ENCODE measurements at regions not wholly inside any gene's neighbourhood (a gene's known extent, or its start where the extent isn't known, plus 50 kb on each side); places are given as distances from the start of the nearest gene placed in this dataset.

DNA sequence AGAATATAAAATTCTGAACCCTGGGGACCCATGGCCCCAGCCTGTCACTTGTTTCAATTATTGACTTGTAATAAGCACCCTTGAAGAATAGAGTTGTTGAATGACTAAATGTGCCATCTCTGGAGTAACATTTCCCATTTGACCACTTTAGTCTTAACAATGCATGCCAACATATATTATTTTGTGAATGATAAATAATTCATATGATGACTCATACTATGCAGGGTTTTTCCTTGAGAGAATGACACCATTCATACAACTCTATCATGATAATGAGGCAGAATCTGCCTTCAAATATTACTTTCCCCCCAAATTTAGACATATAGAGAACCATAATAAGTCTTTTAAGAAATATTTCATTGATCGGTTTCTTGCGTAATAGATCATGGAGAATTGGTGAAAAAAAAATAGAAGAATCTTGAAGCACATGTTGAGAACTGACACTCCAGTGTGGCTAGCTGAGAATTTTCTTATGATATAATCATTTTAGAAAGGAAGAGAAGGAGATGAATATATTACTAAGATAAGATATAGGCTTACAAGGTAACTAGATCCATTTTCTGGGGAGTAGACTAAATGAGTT, 404.5 kb downstream of the GRXCR1 start:
- Histone ChIP-seq H3K27ac (no peak overlapping the region), H3K36me3 (replicated peaks in 1 of 2; ENCODE audit: insufficient read depth in 1 of 2, low read depth in 2 of 2) (no peaks in the 10 kb centered on the region), H3K27me3 (no peaks in the 10 kb centered on the region), H3K4me1 (no peaks in the 10 kb centered on the region), H3K4me3 (no peak overlapping the region), H3K9me3 (no peaks in the 10 kb centered on the region)
- no peak for ATAC-seq
- TF ChIP-seq CTCF (IDR thresholded peaks at IDR 0.05) = no peak
- no peak for TF ChIP-seq POLR2A (IDR thresholded peaks at IDR 0.05)
- no peak for DNase-seq
- WGBS, 2 donors = 94 to 96% methylated on average over 2 of the region's 2 CpGs
- intact Hi-C loops (cut with DNase I) = no loop called here

DNA sequence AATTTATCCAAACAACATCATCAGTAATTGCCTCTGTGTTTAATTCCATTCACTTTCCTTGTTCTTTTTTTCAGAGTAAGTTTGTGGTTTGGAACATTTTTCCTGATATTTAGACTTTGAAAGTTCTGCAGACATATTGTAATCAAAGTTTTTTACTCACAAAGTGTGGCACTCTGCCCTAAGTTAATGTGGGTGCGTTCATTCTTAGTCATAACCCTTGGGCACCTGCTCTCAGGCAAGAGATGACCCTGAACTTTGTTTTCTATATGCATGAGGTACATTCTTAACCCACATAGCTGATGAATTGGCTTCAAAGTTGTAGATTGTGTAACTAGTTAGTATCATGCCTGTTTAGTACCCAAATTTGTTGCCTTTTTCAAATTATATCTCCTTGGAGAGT, 424.3 kb downstream of the GRXCR1 start:
- WGBS, 2 donors = 18 to 21% methylated on average over 1 of the region's 1 CpG
- Histone ChIP-seq H3K27me3 (no peaks in the 10 kb centered on the region), H3K27ac (no peak overlapping the region), H3K4me1 (no peaks in the 10 kb centered on the region), H3K36me3 (replicated peaks in 1 of 2; ENCODE audit: insufficient read depth in 1 of 2, low read depth in 2 of 2) (no peaks in the 10 kb centered on the region), H3K4me3 (no peak overlapping the region), H3K9me3 (no peaks in the 10 kb centered on the region)
- intact Hi-C loops (cut with DNase I) = no loop called here
- DNase-seq = no peak
- TF ChIP-seq CTCF (IDR thresholded peaks at IDR 0.05) (no peak), POLR2A (IDR thresholded peaks at IDR 0.05) (no peak)
- ATAC-seq = no peak

- H3K27me3 ChIP-seq = no peaks in the 10 kb centered on the region
- no peak for DNase-seq
- no peak overlapping the region for H3K4me3 ChIP-seq
- no peak for ATAC-seq
- H3K36me3 ChIP-seq (replicated peaks in 1 of 2; ENCODE audit: insufficient read depth in 1 of 2, low read depth in 2 of 2) = no peaks in the 10 kb centered on the region
- no peak overlapping the region for H3K27ac ChIP-seq
- TF ChIP-seq CTCF (IDR thresholded peaks at IDR 0.05) (no peak), POLR2A (IDR thresholded peaks at IDR 0.05) (no peak)
- intact Hi-C loops (cut with DNase I) = no loop called here
- WGBS, 2 donors = 36 to 44% methylated on average over 4 of the region's 4 CpGs
- no peaks in the 10 kb centered on the region for H3K9me3 ChIP-seq
- H3K4me1 ChIP-seq = no peaks in the 10 kb centered on the region
Observed at GRCh38 chr4:43325220-43325967, 432.9 kb downstream of the GRXCR1 start.

- ATAC-seq = no peak
- intact Hi-C loops (cut with DNase I) = no loop called here
Observed at GRCh38 chr4:43330288-43330687, 437.8 kb downstream of the GRXCR1 start.

More at GRCh38 chr4:43330288-43330687, 437.8 kb downstream of the GRXCR1 start:
- Histone ChIP-seq H3K9me3 (no peaks in the 10 kb centered on the region), H3K27me3 (no peaks in the 10 kb centered on the region), H3K27ac (no peak overlapping the region), H3K4me3 (no peak overlapping the region), H3K36me3 (replicated peaks in 1 of 2; ENCODE audit: insufficient read depth in 1 of 2, low read depth in 2 of 2) (no peaks in the 10 kb centered on the region), H3K4me1 (no peaks in the 10 kb centered on the region)
- 63 to 88% methylated on average over 1 of the region's 1 CpG for WGBS, 2 donors
- TF ChIP-seq CTCF (IDR thresholded peaks at IDR 0.05) (no peak), POLR2A (IDR thresholded peaks at IDR 0.05) (no peak)
- no peak for DNase-seq

Data from body of pancreas (tissue), 4 donors.